Common myeloid progenitor, CD34-positive (primary cell): ENCODE measurements at regions not wholly inside any gene's neighbourhood (a gene's known extent, or its start where the extent isn't known, plus 50 kb on each side); places are given as distances from the start of the nearest gene placed in this dataset.

ENCODE experiments used
- CTCF ChIA-PET: fragments of 350-600 bp; sonication (Branson Sonifier 250); formaldehyde crosslinking; loops from one replicate; lab custom pipeline; 2021; ENCODE audit warnings: antibody characterized with exemption; lab: Charles Lee
- POLR2A ChIA-PET: fragments of 350-600 bp; sonication (Branson Sonifier 250); formaldehyde crosslinking; loops from one replicate; lab custom pipeline; 2021; ENCODE audit warnings: antibody characterized with exemption; lab: Charles Lee
- DNase-seq, 3 donors: peaks; one replicate each; pipeline versions ENCODE4 v3.0.0 to v3.0.0-alpha.2; 2013
- H3K27ac ChIP-seq, 2 experiments: 1 replicate in 1 of 2; 2 replicates in 1 of 2; pipeline ENCODE4 v1.7.0; 2013; ENCODE audit warnings: inconsistent platforms in 2 of 2, low read length in 2 of 2, mild to moderate bottlenecking in 2 of 2, low read depth in 1 of 2, moderate library complexity in 1 of 2; ENCODE audit not compliant: severe bottlenecking in 2 of 2, insufficient read depth in 1 of 2, poor library complexity in 1 of 2
- H3K27me3 ChIP-seq, 5 experiments: replicated peaks in 2 of 5; 1 replicate in 3 of 5; 2 replicates in 2 of 5; pipeline versions ENCODE4 v1.6.1 to v1.7.0; 2013; ENCODE audit warnings: low read length in 4 of 5, mild to moderate bottlenecking in 2 of 5, moderate library complexity in 2 of 5, inconsistent platforms in 1 of 5; ENCODE audit not compliant: insufficient read depth in 5 of 5, control insufficient read depth in 4 of 5
- H3K36me3 ChIP-seq, 4 experiments: 1 replicate in 2 of 4; 2 replicates in 2 of 4; pipeline versions ENCODE4 v1.6.1 to v1.7.0; 2013; ENCODE audit warnings: low read length in 3 of 4, control low read depth in 1 of 4, mild to moderate bottlenecking in 1 of 4; ENCODE audit not compliant: control insufficient read depth in 4 of 4, insufficient read depth in 4 of 4
- H3K4me1 ChIP-seq, 4 experiments: 1 replicate in 3 of 4; 2 replicates in 1 of 4; pipeline versions ENCODE4 v1.6.1 to v1.7.1; 2013; ENCODE audit warnings: low read length in 3 of 4, mild to moderate bottlenecking in 3 of 4, control low read depth in 1 of 4, inconsistent platforms in 1 of 4, moderate library complexity in 1 of 4; ENCODE audit not compliant: control insufficient read depth in 4 of 4, insufficient read depth in 4 of 4; ENCODE audit errors: control extremely low read depth in 1 of 4
- H3K4me3 ChIP-seq, 7 experiments: 1 replicate in 4 of 7; 2 replicates in 3 of 7; pipeline versions ENCODE4 v1.5.1 to v1.7.0; 2013; ENCODE audit warnings: mild to moderate bottlenecking in 7 of 7, low read length in 6 of 7, moderate library complexity in 6 of 7, inconsistent platforms in 2 of 7, low read depth in 2 of 7, control low read depth in 1 of 7; ENCODE audit not compliant: insufficient read depth in 4 of 7, control insufficient read depth in 1 of 7; ENCODE audit errors: extremely low read depth in 1 of 7
- H3K9me3 ChIP-seq, 5 experiments: 1 replicate in 4 of 5; 2 replicates in 1 of 5; pipeline versions ENCODE4 v1.6.1 to v1.7.1; 2013; ENCODE audit warnings: low read length in 4 of 5, mild to moderate bottlenecking in 2 of 5, inconsistent platforms in 1 of 5, low read depth in 1 of 5, moderate library complexity in 1 of 5; ENCODE audit not compliant: control insufficient read depth in 4 of 5, insufficient read depth in 2 of 5; ENCODE audit errors: control extremely low read depth in 1 of 5
- WGBS: methylation state at CpG from one replicate; pipeline ENCODE4 v1.1.5; 2013; ENCODE audit not compliant: insufficient coverage; 5-methylcytosine and 5-hydroxymethylcytosine counted together

DNA sequence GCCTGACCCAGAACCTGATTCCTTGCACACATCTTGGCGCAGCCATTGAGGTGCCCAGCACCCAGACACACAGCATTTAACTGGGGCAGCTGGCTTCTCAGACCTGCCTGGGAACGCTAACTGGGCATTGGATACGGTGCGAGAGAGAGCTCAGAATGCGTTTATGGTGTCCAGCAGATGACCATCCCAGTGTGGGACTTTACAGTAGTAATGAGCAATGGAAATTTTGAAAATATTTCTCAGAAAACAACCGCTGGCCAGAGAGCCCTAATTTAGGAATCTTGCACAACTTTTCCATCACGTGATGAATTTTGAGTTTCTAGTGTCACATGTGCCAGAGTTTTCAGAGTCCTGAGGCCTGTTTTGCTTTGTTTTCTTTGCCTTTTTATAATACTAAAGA lies 78.2 kb upstream of the SEC61G start:
- WGBS: 94% methylated on average over 5 of the region's 7 CpGs
- Histone ChIP-seq H3K27me3 (peaks cover 0 to 4% (median 0%) of the 10 kb centered on the region in 5 experiments), H3K9me3 (peaks cover 0 to 4% (median 0%) of the 10 kb centered on the region in 5 experiments), H3K4me3 (no peak overlapping the region), H3K27ac (no peak overlapping the region), H3K36me3 (no peaks in the 10 kb centered on the region), H3K4me1 (no peaks in the 10 kb centered on the region)
- no peak for DNase-seq
- POLR2A ChIA-PET: no interaction called here
- CTCF ChIA-PET: no interaction called here

DNA sequence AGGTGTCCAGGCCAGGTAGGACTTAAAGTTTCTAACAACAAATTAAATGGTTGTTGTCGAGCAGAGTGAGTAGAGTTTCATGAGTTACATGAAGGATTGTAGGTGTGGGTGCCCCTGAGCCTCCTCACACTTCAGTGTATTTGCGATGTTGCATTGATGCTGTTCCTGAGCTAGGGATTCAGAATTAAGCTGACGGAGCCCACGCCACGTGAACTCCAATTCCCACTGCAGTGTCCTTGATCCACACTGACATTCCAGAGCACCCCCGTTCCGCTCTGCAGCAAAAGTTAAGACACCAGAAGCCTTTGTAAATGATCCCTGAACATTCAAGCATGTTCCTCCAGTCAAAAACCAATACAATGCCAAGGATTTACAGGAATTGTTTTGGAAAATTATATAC lies 78.8 kb upstream of the SEC61G start:
- no peaks in the 10 kb centered on the region for H3K36me3 ChIP-seq
- 100% methylated on average over 4 of the region's 7 CpGs for WGBS
- DNase-seq: no peak
- no peak overlapping the region for H3K27ac ChIP-seq
- no peaks in the 10 kb centered on the region for H3K4me1 ChIP-seq
- no peak overlapping the region for H3K4me3 ChIP-seq
- POLR2A ChIA-PET: no interaction called here
- H3K9me3 ChIP-seq: peaks cover 0 to 4% (median 0%) of the 10 kb centered on the region in 5 experiments
- CTCF ChIA-PET: no interaction called here
- H3K27me3 ChIP-seq: peaks cover 0 to 4% (median 0%) of the 10 kb centered on the region in 5 experiments

GRCh38 chr7:54838175-54838910 lies 79.3 kb upstream of the SEC61G start:
- Histone ChIP-seq H3K27ac (no peak overlapping the region), H3K9me3 (peaks cover 0 to 4% (median 0%) of the 10 kb centered on the region in 5 experiments), H3K36me3 (no peaks in the 10 kb centered on the region), H3K27me3 (peaks cover 0 to 4% (median 0%) of the 10 kb centered on the region in 5 experiments), H3K4me3 (no peak overlapping the region), H3K4me1 (no peaks in the 10 kb centered on the region)
- ChIA-PET CTCF (no interaction called here), POLR2A (no interaction called here)
- DNase-seq: no peak
- WGBS: 94% methylated on average over 6 of the region's 6 CpGs

GRCh38 chr7:54839575-54840213 lies 80.7 kb upstream of the SEC61G start:
- WGBS: 71% methylated on average over 9 of the region's 9 CpGs
- no peaks in the 10 kb centered on the region for H3K9me3 ChIP-seq
- H3K27me3 ChIP-seq: peaks cover 0 to 4% (median 0%) of the 10 kb centered on the region in 5 experiments
- no peak overlapping the region for H3K4me3 ChIP-seq
- H3K4me1 ChIP-seq: no peaks in the 10 kb centered on the region
- no peak for DNase-seq
- POLR2A ChIA-PET: no interaction called here
- CTCF ChIA-PET: no interaction called here
- H3K36me3 ChIP-seq: no peaks in the 10 kb centered on the region
- no peak overlapping the region for H3K27ac ChIP-seq

DNA sequence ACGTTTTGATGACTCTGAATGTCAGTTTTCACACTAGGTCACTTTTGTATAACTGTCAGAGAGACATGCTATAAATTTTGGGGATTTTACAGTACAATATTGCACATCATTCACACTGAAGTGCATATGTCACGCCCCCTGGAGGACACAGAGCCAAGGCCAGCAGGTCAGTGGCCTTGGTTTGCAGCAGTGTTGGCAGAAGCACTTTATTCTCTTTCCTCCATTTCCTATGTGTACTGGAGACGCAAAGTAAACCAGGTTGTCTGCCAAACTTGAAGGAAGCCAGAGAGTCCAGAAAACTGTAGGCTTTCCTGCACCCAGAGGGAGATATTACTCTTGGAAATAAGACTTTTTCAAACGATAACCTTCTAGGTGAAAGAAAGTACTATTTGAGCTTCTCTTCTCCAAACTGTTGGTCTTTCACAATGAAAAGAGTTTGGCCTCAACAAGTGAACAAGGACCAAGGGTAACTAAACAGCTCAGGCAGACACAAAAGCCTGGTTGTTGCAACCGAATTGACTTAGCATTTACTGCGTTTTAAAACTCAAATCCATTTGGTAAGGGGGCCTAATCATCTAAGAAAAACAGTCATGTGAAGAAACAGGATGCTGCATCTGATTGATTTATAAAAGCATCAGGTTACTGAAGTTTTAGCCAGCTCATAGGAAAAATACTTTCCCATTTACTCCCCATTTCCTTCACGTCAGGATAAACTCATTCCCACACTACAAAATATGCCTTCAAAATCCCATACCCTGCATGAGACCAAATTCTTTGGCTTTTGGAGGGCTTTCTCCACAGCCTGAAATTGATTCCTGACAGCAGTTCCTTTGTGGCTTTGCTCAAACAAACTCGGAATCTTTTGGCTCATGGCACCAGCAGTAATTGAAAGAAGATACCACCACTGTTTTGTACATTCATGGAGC lies 83.0 kb upstream of the SEC61G start:
- CTCF ChIA-PET: no interaction called here

GRCh38 chr7:54843841-54844355 lies 84.9 kb upstream of the SEC61G start:
- WGBS: no CpG with 5 or more reads among the region's 3 CpGs
- H3K27me3 ChIP-seq: peaks cover 0 to 4% (median 0%) of the 10 kb centered on the region in 5 experiments
- ChIA-PET POLR2A (no interaction called here), CTCF (interaction anchor here (0.6 kb wide), 1 partner anchor 84 kb away, joined by 3 read pairs; no protein-coding TSS in a partner anchor)
- no peak overlapping the region for H3K27ac ChIP-seq
- H3K9me3 ChIP-seq: no peaks in the 10 kb centered on the region
- no peaks in the 10 kb centered on the region for H3K36me3 ChIP-seq
- H3K4me1 ChIP-seq: no peaks in the 10 kb centered on the region
- DNase-seq: no peak
- H3K4me3 ChIP-seq: no peak overlapping the region

More for the DNA sequence above, 83.0 kb upstream of the SEC61G start:
- POLR2A ChIA-PET: no interaction called here
- no peak overlapping the region for H3K4me3 ChIP-seq
- peak; percentile 2 to 36 (median 25) for DNase-seq
- WGBS: 80% methylated on average over 6 of the region's 8 CpGs
- H3K36me3 ChIP-seq: no peaks in the 10 kb centered on the region
- no peaks in the 10 kb centered on the region for H3K9me3 ChIP-seq
- H3K27ac ChIP-seq: no peak overlapping the region
- H3K4me1 ChIP-seq: no peaks in the 10 kb centered on the region
- peaks cover 0 to 4% (median 0%) of the 10 kb centered on the region in 5 experiments for H3K27me3 ChIP-seq
